ENCODE measurements at regions not wholly inside any gene's neighbourhood (a gene's known extent, or its start where the extent isn't known, plus 50 kb on each side); places are given as distances from the start of the nearest gene placed in this dataset.

DNA sequence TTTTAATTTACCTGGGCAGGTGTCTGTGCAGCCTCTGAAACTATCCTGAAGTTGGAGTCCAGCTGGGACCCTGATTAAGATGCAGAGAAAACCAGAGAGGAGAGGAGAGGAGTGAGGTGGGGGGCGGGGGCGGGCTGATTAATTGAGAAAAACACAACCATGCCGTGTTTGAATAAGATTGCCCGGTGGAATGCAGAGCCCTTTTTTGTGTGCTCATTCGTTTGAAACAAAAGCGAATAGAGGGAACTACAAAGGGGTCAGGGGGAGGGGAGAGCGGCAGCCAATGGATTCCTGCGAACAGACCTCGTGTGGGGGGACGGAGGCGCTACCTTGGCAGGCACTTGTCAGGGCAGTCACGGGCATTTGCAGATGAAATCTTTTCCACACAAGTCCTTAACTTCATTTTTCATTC, 355.8 kb downstream of the SOX9 start:
- H3K27me3 ChIP-seq (ENCODE audit: control insufficient read depth, insufficient read depth, low read length), result no peaks in the 10 kb centered on the region
- TF ChIP-seq EZH2 (IDR thresholded peaks at IDR 0.05; ENCODE audit: low read length, missing control alignments), result no peak
- TF ChIP-seq, protein P1, sequence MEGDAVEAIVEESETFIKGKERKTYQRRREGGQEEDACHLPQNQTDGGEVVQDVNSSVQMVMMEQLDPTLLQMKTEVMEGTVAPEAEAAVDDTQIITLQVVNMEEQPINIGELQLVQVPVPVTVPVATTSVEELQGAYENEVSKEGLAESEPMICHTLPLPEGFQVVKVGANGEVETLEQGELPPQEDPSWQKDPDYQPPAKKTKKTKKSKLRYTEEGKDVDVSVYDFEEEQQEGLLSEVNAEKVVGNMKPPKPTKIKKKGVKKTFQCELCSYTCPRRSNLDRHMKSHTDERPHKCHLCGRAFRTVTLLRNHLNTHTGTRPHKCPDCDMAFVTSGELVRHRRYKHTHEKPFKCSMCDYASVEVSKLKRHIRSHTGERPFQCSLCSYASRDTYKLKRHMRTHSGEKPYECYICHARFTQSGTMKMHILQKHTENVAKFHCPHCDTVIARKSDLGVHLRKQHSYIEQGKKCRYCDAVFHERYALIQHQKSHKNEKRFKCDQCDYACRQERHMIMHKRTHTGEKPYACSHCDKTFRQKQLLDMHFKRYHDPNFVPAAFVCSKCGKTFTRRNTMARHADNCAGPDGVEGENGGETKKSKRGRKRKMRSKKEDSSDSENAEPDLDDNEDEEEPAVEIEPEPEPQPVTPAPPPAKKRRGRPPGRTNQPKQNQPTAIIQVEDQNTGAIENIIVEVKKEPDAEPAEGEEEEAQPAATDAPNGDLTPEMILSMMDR (conservative IDR thresholded peaks at IDR 0.05 in 1 of 2, IDR thresholded peaks at IDR 0.05 in 1 of 2; ENCODE audit: low read depth in 1 of 2, low read length in 2 of 2), result no peak
- H2AFZ ChIP-seq (ENCODE audit: low read length), result no peak overlapping the region
- no peak overlapping the region for H3K4me2 ChIP-seq (ENCODE audit: extremely low read depth, insufficient read depth, low read length)
- peak in 1 of 2 donors; percentile 29 for DNase-seq (ENCODE audit: low read depth in 2 of 2)
- H3K27ac ChIP-seq (ENCODE audit: insufficient read depth, low read length), result no peak overlapping the region
- no peaks in the 10 kb centered on the region for H4K20me1 ChIP-seq (ENCODE audit: control insufficient read depth, extremely low read depth, insufficient read depth, low read length)
- H3K36me3 ChIP-seq (ENCODE audit: control insufficient read depth, insufficient read depth, low read length), result no peaks in the 10 kb centered on the region
- no peak overlapping the region for H3K9ac ChIP-seq (ENCODE audit: insufficient read depth, low read length)
- no peaks in the 10 kb centered on the region for H3K4me1 ChIP-seq (ENCODE audit: control insufficient read depth, extremely low read depth, insufficient read depth, low read length)
- no peaks in the 10 kb centered on the region for H3K79me2 ChIP-seq (ENCODE audit: control insufficient read depth, insufficient read depth, low read length)
- no peaks in the 10 kb centered on the region for H3K9me3 ChIP-seq (ENCODE audit: control insufficient read depth, insufficient read depth, low read depth, low read length)
- H3K4me3 ChIP-seq (replicated peaks in 1 of 4; ENCODE audit: control extremely low read depth in 1 of 4, insufficient read depth in 1 of 4, low read depth in 3 of 4, low read length in 4 of 4), result no peak overlapping the region

DNA sequence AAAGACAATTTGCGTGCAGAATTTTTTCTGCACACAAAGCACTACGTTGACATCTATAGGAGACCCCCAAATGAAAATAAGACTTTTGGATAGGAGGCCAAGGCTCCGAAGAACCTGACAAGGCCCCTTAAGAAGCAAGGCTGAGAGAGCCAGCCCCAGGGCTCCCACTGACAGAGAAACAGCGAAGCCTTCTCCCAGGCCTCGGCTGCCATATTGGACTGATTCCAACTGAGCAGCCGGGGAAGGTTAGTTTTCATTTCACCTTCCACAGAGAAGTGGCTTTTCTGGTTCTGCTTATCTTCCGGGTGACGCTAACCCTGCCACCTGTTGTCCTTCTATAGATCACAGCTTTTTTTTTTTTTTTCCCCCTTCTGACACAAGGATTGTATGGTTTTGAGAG, 356.7 kb downstream of the SOX9 start:
- Histone ChIP-seq H3K36me3 (ENCODE audit: control insufficient read depth, insufficient read depth, low read length) (no peaks in the 10 kb centered on the region), H3K4me2 (ENCODE audit: extremely low read depth, insufficient read depth, low read length) (no peak overlapping the region), H3K27me3 (ENCODE audit: control insufficient read depth, insufficient read depth, low read length) (no peaks in the 10 kb centered on the region), H3K9ac (ENCODE audit: insufficient read depth, low read length) (no peak overlapping the region), H4K20me1 (ENCODE audit: control insufficient read depth, extremely low read depth, insufficient read depth, low read length) (no peaks in the 10 kb centered on the region), H2AFZ (ENCODE audit: low read length) (no peak overlapping the region), H3K9me3 (ENCODE audit: control insufficient read depth, insufficient read depth, low read depth, low read length) (no peaks in the 10 kb centered on the region), H3K4me3 (replicated peaks in 1 of 4; ENCODE audit: control extremely low read depth in 1 of 4, insufficient read depth in 1 of 4, low read depth in 3 of 4, low read length in 4 of 4) (no peak overlapping the region), H3K27ac (ENCODE audit: insufficient read depth, low read length) (no peak overlapping the region), H3K4me1 (ENCODE audit: control insufficient read depth, extremely low read depth, insufficient read depth, low read length) (no peaks in the 10 kb centered on the region), H3K79me2 (ENCODE audit: control insufficient read depth, insufficient read depth, low read length) (no peaks in the 10 kb centered on the region)
- no peak for TF ChIP-seq EZH2 (IDR thresholded peaks at IDR 0.05; ENCODE audit: low read length, missing control alignments)
- TF ChIP-seq, protein P1 (conservative IDR thresholded peaks at IDR 0.05 in 1 of 2, IDR thresholded peaks at IDR 0.05 in 1 of 2; ENCODE audit: low read depth in 1 of 2, low read length in 2 of 2), result no peak
- DNase-seq (ENCODE audit: low read depth in 2 of 2), result no peak

DNA sequence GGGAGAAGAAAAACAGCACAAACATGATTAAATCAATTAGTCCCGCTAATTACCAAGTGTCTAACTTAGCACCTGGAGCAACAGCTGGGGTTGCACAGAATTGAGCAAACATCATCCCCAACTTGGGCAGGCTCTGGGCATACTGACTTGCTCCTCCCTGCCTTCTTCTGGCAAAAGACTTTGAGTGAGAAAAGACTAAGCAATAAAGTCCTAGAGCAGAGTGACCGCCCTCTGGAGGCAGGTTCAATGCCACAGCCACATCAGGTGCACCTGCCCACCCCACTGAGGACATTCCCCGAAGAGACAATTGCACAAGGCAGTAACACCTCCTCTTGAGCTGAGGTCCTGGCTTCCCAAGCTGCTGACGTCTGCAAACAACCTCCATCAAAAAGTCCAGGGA, 358.3 kb downstream of the SOX9 start:
- H3K9me3 ChIP-seq (ENCODE audit: control insufficient read depth, insufficient read depth, low read depth, low read length), result no peaks in the 10 kb centered on the region
- H3K4me3 ChIP-seq (replicated peaks in 1 of 4; ENCODE audit: control extremely low read depth in 1 of 4, insufficient read depth in 1 of 4, low read depth in 3 of 4, low read length in 4 of 4), result no peak overlapping the region
- no peaks in the 10 kb centered on the region for H4K20me1 ChIP-seq (ENCODE audit: control insufficient read depth, extremely low read depth, insufficient read depth, low read length)
- no peaks in the 10 kb centered on the region for H3K27me3 ChIP-seq (ENCODE audit: control insufficient read depth, insufficient read depth, low read length)
- TF ChIP-seq, protein P1 (conservative IDR thresholded peaks at IDR 0.05 in 1 of 2, IDR thresholded peaks at IDR 0.05 in 1 of 2; ENCODE audit: low read depth in 1 of 2, low read length in 2 of 2), result no peak
- no peak for TF ChIP-seq EZH2 (IDR thresholded peaks at IDR 0.05; ENCODE audit: low read length, missing control alignments)
- H3K9ac ChIP-seq (ENCODE audit: insufficient read depth, low read length), result no peak overlapping the region
- H3K4me2 ChIP-seq (ENCODE audit: extremely low read depth, insufficient read depth, low read length), result no peak overlapping the region
- H3K79me2 ChIP-seq (ENCODE audit: control insufficient read depth, insufficient read depth, low read length), result no peaks in the 10 kb centered on the region
- no peak overlapping the region for H2AFZ ChIP-seq (ENCODE audit: low read length)
- H3K4me1 ChIP-seq (ENCODE audit: control insufficient read depth, extremely low read depth, insufficient read depth, low read length), result no peaks in the 10 kb centered on the region
- no peaks in the 10 kb centered on the region for H3K36me3 ChIP-seq (ENCODE audit: control insufficient read depth, insufficient read depth, low read length)
- DNase-seq (ENCODE audit: low read depth in 2 of 2), result no peak
- H3K27ac ChIP-seq (ENCODE audit: insufficient read depth, low read length), result no peak overlapping the region

All from fibroblast of lung (primary cell).